ENCODE measurements at regions not wholly inside any gene's neighbourhood (a gene's known extent, or its start where the extent isn't known, plus 50 kb on each side); places are given as distances from the start of the nearest gene placed in this dataset.

DNA sequence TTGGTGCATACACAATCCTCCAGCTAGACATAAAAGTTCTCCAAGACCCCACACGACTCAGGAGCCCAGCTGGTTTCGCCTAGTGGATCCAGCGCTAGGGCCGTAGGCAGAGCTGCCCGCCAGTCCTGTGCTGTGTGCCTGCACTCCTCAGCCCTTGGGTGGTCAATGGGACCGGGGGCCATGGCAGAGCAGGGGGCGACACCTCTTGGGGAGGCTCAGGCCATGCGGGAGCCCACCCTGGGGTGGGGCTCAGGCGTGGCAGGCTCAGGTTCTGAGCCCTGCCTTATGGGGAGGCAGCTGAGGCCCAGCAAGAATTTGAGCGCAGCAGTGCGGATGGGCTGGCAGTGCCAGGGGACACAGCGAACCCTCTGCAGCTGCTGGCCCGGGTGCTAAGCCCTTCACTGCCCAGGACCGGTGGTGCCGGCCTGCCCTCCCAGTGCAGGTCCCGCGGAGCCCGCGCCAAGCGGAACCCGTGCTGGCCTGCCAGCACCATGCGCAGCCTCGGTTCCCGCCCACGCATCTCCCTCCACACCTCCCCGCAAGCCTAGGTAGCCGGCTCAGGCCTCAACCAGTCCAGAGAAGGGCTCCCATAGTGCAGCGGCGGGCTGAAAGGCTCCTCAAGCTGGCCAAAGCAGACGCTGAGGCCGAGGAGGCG lies 1566.6 kb upstream of the SLC39A10 start:
- no peak overlapping the region for H3K27ac ChIP-seq
- no peak overlapping the region for H3K4me3 ChIP-seq
- DNase-seq = no peak
- intact Hi-C loops (cut with DNase I; ENCODE audit: low total_unique reads) = no loop called here
- H3K4me1 ChIP-seq = no peaks in the 10 kb centered on the region
- TF ChIP-seq, protein P1, sequence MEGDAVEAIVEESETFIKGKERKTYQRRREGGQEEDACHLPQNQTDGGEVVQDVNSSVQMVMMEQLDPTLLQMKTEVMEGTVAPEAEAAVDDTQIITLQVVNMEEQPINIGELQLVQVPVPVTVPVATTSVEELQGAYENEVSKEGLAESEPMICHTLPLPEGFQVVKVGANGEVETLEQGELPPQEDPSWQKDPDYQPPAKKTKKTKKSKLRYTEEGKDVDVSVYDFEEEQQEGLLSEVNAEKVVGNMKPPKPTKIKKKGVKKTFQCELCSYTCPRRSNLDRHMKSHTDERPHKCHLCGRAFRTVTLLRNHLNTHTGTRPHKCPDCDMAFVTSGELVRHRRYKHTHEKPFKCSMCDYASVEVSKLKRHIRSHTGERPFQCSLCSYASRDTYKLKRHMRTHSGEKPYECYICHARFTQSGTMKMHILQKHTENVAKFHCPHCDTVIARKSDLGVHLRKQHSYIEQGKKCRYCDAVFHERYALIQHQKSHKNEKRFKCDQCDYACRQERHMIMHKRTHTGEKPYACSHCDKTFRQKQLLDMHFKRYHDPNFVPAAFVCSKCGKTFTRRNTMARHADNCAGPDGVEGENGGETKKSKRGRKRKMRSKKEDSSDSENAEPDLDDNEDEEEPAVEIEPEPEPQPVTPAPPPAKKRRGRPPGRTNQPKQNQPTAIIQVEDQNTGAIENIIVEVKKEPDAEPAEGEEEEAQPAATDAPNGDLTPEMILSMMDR (IDR thresholded peaks at IDR 0.05) = no peak
- no peaks in the 10 kb centered on the region for H3K27me3 ChIP-seq
- H3K36me3 ChIP-seq = no peaks in the 10 kb centered on the region
- no peaks in the 10 kb centered on the region for H3K9me3 ChIP-seq

DNA sequence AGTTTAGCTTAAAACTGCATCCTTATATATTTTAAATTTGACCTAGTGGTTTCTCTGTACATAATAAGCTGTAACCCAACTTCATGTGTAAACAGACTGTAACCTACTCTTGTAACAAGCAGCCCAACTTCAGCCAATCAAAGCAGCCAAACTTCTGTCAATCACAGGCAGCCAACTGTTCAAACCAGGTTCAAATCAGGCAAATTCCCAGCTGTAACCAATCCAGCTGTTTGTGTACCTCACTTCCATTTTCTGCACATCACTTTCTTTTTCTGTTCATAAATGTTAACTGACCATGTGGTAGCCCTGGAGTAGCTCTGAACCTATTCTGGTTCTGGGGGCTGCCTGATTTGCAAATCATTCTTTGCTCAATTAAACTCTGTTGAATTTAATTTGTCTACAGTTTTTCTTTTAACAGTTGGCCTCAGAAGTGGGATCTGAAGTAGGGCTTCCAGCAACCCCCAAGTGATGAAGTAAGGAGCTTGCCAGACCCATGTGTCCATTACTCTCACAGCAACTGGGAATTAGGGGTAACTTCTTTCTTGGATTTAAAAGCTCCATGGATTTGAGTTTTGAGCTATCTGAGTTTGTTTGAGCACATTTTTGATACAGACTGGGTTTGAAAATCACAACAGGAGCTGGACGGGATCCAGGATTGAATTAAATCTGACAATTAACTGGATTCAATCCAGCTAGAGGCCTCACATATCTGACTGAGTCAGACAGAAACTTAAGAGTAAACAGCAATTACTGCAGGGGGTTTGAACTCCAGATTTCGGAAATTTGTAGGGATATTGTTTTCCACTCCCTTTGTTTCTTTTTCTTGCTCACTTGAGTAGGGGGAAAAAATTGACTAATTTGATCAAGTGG lies 1569.7 kb upstream of the SLC39A10 start:
- Histone ChIP-seq H3K36me3 (no peaks in the 10 kb centered on the region), H3K4me1 (no peaks in the 10 kb centered on the region), H3K27me3 (no peaks in the 10 kb centered on the region), H3K4me3 (no peak overlapping the region), H3K27ac (no peak overlapping the region), H3K9me3 (no peaks in the 10 kb centered on the region)
- intact Hi-C loops (cut with DNase I; ENCODE audit: low total_unique reads) = no loop called here
- DNase-seq = no peak
- TF ChIP-seq, protein P1 (IDR thresholded peaks at IDR 0.05) = no peak

DNA sequence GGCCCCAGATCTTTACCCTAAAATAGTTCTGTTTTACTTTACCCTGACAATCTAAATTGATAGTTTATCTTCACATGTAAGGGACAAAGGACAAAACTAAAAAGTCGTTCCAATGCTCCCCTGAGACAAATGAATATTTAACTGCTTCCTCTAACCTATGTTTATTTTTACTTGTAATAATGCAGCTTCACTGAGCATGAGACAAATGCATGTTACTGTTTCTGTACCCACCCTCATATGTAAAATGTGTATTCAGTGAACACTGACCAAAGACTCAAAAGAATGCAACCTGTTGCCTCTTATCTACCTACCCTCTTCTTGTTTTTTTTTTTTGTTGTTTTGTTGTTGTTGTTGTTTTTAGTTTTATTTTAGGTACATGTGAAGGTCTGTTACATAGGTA lies 1570.9 kb upstream of the SLC39A10 start:
- H3K4me1 ChIP-seq = no peaks in the 10 kb centered on the region
- intact Hi-C loops (cut with DNase I; ENCODE audit: low total_unique reads) = no loop called here

DNA sequence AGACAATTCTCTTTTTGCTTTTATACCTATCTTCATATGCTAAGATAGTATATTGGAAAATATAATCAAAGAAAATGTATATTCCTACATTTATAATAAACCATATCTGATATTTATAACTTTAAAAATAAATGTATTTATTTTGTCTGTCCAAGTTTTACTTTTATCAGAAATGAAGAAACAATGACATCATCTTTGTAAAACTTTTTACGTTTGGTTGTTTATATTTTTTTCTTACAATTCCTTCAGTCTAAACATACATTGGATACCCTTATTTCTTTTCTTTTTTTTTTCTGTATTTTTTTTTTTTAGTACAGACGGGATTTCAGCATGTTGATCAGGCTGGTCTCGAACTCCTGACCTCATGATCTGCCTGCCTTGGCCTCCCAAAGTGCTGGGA lies 1577.0 kb upstream of the SLC39A10 start:
- intact Hi-C loops (cut with DNase I; ENCODE audit: low total_unique reads) = no loop called here
- Histone ChIP-seq H3K4me3 (no peak overlapping the region), H3K9me3 (no peaks in the 10 kb centered on the region), H3K27me3 (no peaks in the 10 kb centered on the region), H3K4me1 (no peaks in the 10 kb centered on the region), H3K36me3 (no peaks in the 10 kb centered on the region), H3K27ac (no peak overlapping the region)
- no peak for DNase-seq
- TF ChIP-seq, protein P1 (IDR thresholded peaks at IDR 0.05) = no peak

More for the DNA sequence above, 1570.9 kb upstream of the SLC39A10 start:
- Histone ChIP-seq H3K4me3 (no peak overlapping the region), H3K36me3 (no peaks in the 10 kb centered on the region), H3K27me3 (no peaks in the 10 kb centered on the region), H3K9me3 (no peaks in the 10 kb centered on the region), H3K27ac (no peak overlapping the region)
- TF ChIP-seq, protein P1 (IDR thresholded peaks at IDR 0.05) = no peak
- DNase-seq = no peak

DNA sequence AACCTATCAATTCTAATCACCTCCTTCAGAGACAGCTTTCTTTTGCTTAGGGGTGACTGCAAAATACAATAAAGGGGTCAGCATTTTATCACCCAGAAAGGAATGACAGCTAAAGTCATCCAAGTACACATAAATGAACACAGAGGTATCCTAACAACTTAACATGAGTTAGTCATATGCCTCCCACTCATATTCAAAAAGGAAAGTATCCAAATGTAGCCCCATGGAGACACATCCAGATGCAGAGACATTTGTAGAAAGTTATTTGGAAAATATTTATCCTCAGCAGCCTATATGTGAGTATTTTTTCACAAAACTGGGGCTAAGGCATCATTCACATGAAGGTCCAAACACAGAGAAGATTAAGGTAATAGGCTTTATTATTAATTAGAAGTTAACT lies 1579.7 kb upstream of the SLC39A10 start:
- H3K9me3 ChIP-seq = no peaks in the 10 kb centered on the region
- no peaks in the 10 kb centered on the region for H3K36me3 ChIP-seq
- DNase-seq = no peak
- H3K27me3 ChIP-seq = no peaks in the 10 kb centered on the region
- TF ChIP-seq, protein P1 (IDR thresholded peaks at IDR 0.05) = no peak
- no peak overlapping the region for H3K4me3 ChIP-seq
- H3K4me1 ChIP-seq = no peaks in the 10 kb centered on the region
- no peak overlapping the region for H3K27ac ChIP-seq
- intact Hi-C loops (cut with DNase I; ENCODE audit: low total_unique reads) = no loop called here

All from tibial artery (tissue), 4 donors.